HG03159 (cell line): ENCODE measurements at regions not wholly inside any gene's neighbourhood (a gene's known extent, or its start where the extent isn't known, plus 50 kb on each side); places are given as distances from the start of the nearest gene placed in this dataset.
A peak's percentile ranks its signal among the peaks of the same experiment; 100 is the strongest.

Source experiments
- ATAC-seq: cut with Tn5 transposase; IDR thresholded peaks from one replicate; pipeline ENCODE4 v1.9.1; 2021; ENCODE audit warnings: mild to moderate bottlenecking, moderate library complexity; ENCODE audit not compliant: unreplicated experiment

DNA sequence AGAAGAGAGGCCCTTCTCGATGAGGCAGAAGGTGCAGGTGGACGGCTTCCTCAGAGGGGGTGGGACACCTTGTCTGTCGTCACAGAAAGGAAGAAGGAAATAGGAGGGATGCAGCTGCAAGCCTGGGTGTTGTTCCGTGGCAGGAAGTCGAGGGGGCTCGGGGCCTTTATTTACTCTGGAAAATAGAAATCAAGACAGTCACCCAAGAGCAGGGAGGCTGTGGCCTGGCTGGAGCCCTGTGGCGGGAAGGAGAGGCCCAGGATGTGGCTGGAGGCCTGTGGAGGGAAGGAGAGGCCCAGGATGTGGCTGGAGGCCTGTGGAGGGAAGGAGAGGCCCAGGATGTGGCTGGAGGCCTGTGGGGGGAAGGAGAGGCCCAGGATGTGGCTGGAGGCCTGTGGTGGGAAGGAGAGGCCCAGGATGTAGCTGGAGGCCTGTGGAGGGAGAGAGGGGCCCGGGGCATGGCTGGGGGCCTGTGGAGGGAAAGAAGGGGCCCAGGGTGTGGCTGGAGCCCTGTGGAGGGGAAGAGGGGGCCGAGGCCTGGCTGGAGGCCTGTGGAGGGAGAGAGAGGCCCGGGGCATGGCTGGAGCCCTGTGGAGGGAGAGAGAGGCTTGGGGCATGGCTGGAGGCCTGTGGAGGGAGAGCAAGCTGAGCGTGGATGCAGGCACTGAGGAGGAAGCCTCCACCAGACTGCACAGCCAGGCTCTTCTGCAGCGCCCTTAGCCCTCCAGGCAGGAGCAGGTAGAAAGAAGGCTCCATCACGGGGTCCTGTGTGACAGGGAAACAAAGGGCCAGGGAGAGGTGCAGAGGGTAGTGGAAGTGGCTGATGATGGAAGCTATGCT, 97.3 kb upstream of the SFMBT2 start:
- no peak for ATAC-seq

- no peak for ATAC-seq
Measured at GRCh38 chr10:7506571-7506970, 95.7 kb upstream of the SFMBT2 start.

DNA sequence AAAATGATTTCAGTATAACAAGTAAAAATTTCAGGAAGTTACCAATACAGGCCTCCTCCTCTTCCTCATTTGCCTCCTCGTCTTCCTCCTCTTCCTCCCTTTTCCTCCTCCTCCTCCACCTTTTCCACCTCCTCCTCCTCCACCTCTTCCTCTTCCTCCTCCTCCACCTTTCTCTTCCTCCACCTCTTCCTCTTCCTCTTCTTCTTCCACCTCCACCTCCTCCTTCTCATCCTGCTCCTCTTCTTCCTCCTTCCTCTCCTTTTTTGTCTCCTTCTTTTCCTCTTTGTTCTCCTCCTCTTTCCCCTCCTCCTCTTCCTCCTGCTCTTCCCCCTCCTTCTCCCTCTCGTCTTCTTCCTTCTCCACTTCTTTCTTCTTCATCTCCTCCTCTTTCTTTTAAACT, 94.4 kb upstream of the SFMBT2 start:
- no peak for ATAC-seq

- no peak for ATAC-seq
Measured at GRCh38 chr10:7503190-7503589, 92.4 kb upstream of the SFMBT2 start.

- no peak for ATAC-seq
Measured at GRCh38 chr10:7501157-7501556, 90.3 kb upstream of the SFMBT2 start.

- no peak for ATAC-seq
Measured at GRCh38 chr10:7498111-7498510, 87.3 kb upstream of the SFMBT2 start.

GRCh38 chr10:7493996-7494395, 83.2 kb upstream of the SFMBT2 start:
- ATAC-seq, result no peak

DNA sequence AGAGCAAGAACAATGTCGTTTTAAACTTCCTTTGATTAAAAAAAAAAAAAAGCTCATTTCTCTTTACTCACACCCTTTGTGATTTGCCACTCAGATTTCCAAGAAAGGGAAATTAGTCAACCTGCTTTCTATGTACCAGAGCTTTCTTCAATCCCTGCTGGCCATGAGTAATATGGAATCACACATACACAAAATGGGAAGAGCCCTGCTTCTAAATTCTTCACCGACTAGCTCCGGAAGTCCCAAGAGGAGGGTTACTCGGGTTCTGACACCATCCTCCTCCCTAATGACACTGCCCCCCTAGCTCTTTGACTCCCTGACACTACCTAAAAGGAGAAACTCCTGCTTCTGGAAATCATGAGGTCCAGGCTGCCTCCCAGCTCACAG, 81.8 kb upstream of the SFMBT2 start:
- peak; percentile 16 for ATAC-seq

- ATAC-seq, result peak; percentile 92
Measured at GRCh38 chr10:7491949-7492659, 81.3 kb upstream of the SFMBT2 start.

GRCh38 chr10:7491230-7491629, 80.4 kb upstream of the SFMBT2 start:
- no peak for ATAC-seq

GRCh38 chr10:7488418-7488829, 77.6 kb upstream of the SFMBT2 start:
- ATAC-seq, result no peak

- ATAC-seq, result no peak
Measured at GRCh38 chr10:7487528-7487927, 76.7 kb upstream of the SFMBT2 start.

- ATAC-seq, result no peak
Measured at GRCh38 chr10:7486528-7486927, 75.7 kb upstream of the SFMBT2 start.

GRCh38 chr10:7485799-7486198, 75.0 kb upstream of the SFMBT2 start:
- no peak for ATAC-seq

- ATAC-seq, result peak; percentile 2
Measured at GRCh38 chr10:7485244-7485556, 74.4 kb upstream of the SFMBT2 start.

DNA sequence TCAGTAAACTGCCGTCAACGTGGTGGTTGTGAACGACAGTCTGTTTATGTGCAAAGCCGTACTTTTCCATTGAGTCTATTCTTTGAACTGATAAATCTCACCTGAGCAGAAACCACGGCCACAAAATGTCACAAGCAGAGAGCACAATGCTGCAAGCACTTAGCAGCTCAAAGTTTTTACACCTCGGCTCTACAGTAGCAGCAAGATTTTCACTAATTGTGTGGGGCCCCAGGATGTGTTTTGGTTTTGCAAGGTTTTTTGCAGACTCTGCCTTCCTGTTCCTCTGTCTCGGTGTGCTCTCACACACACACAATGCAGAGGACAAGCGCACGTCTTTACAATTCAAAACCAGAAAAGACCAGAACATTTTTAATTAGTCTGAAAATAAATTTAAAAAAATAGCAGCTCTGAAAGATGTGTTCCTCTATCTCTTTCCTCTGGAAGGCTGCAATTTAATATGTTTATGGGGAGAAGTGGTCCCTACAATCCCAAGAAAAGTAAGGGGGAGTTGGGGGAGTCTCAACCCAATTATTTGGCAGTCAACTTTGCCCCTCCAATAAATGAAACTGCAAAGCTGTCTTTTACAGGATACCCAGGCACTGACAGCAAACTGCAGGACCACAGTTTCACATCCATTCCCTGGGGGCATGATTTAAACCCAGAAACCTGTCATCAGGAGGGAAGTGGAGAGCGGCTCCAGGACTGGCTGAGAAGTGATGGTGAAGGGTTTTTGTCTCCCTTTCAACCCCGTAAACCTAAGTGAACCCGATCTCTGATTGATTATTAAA, 73.8 kb upstream of the SFMBT2 start:
- peak; percentile 55 for ATAC-seq

DNA sequence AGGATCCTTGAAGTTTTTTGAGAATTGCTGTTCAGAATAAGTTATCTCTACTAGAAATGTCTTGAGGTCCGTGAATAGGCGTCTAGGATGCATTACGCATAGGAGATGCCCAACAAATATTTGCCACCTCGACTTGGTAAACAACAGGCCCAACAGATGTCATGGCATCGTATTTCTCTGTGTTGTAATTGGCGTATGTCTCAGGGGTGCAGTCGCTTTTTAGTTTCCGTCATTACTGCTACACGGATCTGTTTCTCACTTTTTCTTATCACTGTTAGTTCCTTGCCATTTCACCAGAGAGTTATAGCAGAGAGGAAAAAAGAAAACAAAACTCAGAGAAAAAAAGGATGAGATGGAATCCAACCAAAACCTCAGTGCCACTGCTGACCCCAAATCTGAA, 73.0 kb upstream of the SFMBT2 start:
- no peak for ATAC-seq

DNA sequence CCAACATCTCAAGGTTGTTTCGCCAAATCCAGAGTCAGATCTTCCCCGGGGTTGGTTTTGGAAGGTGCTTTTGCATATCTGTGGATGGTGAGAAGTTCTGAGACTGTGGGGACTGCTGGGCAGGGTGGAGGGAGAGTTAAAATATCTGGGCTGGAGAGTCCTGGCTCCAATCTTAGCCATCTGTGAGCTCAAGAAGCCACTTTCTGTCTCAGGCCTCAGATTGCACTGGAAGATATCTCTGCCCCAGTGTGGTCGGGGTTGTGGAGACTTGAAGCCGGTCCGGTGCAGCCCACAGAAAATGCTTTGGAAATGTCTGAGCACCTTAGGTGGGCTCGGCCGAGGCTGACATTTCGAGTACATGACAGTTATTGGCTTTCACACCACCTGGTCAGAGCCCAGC, 72.2 kb upstream of the SFMBT2 start:
- no peak for ATAC-seq

- no peak for ATAC-seq
Measured at GRCh38 chr10:7481368-7481765, 70.5 kb upstream of the SFMBT2 start.

DNA sequence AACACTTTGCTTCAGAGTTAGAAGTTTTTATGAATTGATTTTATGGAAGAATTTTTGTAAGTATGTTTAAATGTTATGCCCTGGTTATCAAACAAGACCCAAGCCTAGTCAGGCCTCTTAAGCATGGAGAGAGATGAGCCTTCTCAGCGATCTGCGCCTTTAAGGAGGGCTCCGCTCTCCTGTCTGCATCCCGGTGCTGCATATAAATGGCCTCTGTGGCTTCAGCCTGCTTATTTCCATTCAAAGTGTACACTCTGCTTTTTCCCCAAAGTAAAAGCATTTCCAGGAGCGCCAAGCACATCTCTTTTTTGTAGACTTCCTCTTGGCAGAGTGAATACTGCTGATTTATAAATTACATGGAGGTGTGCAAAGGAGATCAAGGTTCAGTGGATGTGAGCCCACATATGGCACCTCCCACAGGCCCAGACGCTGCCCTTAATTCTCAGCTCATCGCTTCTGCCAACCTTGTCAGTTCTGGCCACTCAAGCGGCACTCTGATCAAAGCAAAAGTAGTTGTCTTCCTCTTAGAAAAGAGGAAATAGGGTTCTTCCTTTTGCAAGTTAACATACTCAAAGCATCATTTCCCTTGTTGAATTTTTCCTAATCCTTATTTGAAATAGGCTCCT, 70.0 kb upstream of the SFMBT2 start:
- ATAC-seq, result peak; percentile 60

GRCh38 chr10:7479861-7480598, 69.2 kb upstream of the SFMBT2 start:
- ATAC-seq, result no peak
